Kidney capillary endothelial cell (primary cell): ENCODE measurements at regions not wholly inside any gene's neighbourhood (a gene's known extent, or its start where the extent isn't known, plus 50 kb on each side); places are given as distances from the start of the nearest gene placed in this dataset.

Experiments
- DNase-seq: peaks from one replicate; pipeline ENCODE4 v3.0.0-alpha.2; 2018; ENCODE audit warnings: low spot score

DNA sequence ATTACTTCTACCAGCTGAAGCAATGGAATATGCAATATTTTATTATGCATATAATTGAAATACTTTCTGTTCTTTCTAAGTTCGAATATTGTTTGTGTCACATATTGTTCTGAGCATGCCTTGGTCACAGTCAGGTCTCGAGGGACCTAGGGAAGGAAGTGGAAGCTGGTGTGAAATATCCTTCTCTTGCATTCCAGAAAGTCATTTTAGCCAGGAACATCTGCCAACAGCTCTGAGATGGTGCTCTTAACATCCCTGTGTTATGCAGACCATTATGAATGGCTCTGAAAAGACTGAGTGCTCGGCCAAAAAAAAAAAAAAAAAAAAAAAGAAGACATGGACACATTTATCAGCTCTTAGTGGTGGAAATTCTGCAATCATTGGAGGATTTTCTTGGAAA lies 132.7 kb upstream of the JAG1 start:
- peak; percentile 9 for DNase-seq

DNA sequence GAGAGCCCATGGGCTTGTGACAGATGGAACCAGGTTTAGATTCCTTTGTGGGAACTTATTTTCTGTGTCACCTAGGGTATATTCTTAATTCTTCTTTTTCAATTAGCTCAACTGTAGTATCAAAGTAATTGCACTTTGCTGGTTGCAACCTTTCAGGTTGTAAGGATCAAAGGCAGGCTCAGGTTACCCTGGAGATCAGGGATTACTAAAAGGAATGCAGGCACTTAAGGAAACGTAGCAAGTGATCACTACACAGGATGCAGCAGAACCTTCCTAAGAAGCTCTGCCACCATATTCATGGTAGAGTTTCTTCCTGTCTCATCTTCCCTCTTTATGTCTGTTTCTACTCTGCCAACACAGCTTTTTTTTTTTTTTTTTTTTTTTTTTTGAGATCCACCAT lies 133.2 kb upstream of the JAG1 start:
- DNase-seq, result no peak

DNA sequence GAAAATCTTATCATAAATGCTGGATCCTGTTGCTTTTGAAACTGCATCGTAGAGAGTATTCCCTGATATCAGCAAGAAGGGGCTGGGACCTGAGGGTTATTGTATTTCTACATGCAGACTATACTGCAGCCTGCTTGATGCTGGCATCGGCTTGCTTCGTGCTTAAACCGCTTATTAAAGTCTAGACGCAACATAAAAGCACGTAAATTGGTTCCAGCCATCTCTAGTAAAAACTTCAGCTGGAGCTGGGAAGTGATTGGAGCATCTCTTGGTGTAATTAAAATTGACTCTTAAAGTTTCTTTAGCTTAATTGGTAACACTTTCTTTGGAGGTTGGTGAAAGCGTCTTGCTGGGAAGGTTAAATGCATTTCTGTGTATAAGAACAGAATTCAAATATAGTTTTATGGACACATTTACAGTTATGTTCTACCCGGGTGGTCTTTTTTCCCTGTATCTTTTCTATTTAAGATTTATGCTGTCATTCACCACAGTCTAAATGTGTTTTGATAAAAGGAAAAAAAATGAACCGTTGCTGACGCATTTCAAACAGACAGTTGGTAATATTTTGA lies 139.0 kb upstream of the JAG1 start:
- no peak for DNase-seq

DNA sequence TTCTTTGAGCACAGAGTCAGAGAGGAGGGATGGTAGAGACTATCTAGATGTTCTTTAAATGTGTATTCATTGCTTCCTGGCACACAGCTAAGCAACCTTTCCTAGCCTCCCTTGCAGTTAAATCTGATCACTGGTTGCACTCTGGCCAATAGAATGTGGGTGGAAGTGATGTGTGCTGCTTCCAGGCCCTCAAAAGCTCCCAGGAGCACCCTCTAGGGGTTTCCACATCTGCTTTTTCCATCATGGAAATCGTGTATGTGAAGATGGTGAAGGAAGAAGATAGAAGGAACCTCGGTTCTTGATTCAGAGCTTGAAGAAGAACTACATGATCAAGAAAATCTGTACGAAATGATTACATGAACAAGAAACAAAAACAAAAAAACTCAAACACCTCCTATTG lies 149.8 kb upstream of the JAG1 start:
- no peak for DNase-seq

DNA sequence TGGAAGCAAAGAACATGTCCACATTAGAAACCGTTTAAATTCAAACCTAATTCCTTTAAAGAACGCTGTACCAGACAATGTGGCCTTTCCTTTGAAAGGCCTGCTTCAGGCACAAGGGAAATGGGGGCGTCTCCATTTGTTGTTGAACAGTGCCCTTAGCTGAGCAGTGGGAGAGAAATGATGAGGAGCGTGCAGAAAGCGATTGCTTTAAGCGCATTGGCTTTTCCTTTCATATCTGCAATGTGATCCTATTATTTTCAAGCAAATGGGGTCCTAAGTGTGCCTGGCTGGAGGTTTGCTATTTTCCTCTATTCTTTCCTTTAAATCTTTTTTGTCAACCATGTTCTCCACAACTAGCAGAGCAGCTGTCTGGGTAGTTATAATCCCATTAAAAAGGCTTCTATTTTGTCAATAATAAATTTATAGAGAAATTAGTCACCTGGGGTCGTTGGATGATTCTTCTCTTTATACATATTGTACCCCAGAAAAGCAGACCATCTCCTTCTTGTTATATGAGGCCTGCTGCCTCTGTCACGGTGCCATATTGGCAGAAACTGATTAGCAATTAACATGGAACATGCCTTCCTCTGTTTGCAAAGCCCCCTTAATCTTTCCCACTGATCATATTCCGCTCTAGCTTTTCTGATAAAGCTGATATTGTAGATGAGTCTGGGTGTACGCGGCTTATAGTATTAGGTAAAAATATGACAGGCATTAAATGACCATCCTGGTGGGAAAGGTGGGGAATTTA lies 151.1 kb upstream of the JAG1 start:
- no peak for DNase-seq

DNA sequence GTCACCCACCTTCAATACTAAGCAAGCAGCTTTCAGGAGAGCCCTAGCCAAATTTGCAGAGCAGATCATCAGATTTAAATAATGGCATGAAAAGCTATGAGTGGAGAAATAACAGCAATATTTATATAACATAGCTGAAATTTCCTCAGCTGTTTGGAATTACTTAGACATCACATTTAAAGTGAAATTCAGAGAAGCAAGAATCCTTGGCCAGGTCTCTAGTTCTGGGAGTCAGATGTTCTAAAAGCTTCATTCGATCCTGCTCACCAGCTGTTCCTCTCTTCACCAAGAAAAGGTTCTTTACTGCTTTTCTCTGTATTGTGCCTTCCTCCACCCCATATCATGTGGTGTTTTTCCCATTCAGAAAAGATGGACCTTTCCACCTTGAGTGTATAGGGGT lies 152.3 kb upstream of the JAG1 start:
- DNase-seq, result no peak

DNA sequence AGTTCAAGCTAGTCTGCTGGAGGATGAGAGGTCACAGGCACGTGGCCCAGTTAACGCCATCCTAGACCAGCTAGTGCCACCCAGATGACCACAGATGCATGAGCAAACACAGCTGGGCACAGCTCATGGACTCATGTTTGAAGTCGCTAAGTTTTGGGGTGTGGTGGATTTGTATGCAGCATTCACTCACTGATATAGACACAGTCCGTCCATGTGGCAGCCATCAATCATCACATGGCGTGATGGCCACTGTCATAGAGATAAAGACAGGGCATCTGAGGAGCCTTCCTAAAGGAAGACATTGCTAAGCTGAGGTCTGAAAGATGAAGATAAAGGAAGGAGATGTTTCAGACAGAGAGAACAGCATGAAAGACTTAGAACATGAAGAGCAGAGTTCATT lies 154.4 kb upstream of the JAG1 start:
- no peak for DNase-seq

DNA sequence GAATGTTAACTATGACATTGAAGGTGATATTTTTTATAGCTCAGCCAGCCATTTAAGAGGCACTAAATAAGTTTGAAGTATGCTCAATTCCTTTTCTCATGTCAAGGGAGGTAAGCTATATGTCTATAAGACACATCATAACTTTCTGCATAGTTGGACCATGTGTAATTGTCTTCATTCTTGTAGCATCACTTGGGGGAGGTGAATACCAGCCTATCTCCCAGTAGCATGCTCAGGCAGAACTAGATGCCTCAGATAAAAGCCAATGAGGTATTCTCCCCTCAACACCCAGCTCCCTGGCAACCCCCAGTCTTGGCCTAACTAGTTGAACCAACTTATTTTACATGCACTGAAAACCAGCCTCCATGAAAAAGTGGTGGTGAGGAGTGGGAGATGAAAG lies 158.3 kb upstream of the JAG1 start:
- DNase-seq, result no peak

DNA sequence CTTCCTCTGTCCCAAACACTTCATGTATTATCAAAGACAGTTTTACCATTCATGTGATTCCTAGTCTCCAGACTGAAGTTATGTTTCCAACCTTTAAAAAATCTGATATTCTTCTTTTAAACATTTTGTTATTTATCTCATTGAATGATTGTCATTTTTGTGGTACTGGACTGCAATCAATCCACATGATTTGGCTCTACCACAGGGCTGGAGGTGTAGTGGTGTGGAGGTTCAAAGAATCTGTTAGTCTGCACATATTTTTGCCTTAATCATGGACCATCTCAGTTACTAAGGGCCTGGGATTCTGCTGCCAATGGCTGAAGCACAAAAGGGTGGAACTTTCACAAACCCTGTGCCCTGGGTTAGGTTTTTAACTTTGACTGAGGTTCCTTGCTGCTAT lies 164.1 kb upstream of the JAG1 start:
- DNase-seq, result no peak

DNA sequence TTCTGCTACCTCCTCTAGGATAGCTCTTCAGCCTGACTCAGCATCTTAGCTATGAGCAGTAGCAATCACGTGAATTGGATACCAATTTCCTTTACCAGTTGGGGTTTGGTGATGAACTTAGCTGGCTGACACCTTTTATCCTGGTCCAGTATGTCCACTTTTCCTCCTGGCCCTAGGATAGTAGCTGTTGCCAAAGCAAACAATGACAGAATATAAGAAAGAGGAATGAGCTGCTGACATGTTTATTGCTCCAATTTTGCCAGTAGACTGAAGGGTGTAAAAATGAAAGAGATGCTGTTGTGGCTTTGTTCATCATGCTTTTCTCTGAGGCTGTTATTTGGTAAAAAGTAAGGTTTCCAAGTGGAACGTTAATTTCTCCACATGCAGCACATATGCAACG lies 168.3 kb upstream of the JAG1 start:
- no peak for DNase-seq

DNA sequence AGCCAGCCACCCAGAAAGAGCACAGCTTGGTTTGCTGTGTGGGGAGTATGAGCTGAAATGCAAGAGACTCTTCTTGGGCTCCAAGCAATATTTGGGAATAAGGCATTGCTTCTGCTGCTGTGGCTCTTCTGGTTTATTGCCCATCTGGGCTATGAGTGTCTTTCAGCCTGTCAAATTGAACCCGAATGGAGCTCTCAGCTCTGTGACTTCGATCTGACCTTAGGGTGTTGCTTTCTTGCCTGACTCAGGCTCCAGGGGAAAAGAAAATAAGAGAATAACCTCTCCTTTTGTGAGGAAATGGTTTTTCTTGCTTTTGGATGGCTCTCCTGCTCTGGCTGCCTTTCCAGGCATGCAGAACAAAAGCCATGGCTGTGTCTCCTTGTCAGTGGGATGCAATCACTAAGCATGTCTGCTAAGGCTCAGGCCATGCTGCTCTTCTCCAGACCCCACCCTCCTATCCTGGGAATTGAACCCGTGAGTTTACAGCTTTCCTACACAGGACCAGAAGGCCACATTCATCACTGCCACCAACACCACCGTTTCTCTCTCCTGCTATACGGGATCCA lies 169.4 kb upstream of the JAG1 start:
- DNase-seq, result no peak

DNA sequence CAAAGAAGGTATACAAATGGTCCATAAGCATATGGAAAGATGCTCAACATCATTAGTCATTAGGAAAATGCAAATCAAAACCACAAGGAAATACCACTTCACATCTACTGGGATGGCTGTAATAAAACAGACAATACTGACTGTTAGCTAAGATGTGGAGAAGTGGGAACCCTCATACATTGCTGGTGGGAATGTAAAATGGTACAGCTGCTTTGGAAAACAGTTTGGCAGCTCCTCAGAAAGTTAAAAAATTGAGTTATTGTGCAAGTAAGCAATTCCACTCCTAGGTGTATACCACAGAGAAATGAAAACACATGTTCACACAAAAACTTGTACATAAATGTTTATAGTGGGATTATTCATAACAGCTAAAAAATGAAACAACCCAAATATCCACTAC lies 173.0 kb upstream of the JAG1 start:
- DNase-seq, result no peak

DNA sequence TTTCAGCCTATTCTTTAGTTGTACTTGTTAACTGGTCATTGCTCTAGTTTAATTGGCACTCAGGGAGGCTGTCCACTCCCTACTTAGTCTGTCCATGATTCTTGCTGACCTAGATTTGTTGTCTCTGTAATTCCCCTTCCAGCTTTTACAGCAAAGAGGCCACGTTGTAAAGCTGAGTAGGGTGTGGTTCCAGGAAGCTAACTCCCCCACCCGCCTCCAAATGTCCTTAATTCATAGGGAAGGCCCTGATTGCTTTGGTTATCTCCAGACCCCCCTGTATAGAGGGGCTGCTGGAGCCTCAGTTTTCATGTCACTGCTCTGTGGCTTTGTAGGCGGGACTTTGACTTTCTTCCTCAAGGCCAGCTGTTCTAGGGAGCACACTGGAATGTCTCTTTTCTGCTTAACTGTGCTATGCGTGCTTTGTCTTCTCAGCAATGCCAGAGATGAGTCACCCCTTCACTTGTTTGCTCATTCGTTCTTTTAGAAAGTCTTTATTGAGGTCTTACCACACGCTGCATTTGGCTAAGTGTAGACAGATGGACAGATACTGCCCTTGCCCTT lies 175.1 kb upstream of the JAG1 start:
- no peak for DNase-seq

DNA sequence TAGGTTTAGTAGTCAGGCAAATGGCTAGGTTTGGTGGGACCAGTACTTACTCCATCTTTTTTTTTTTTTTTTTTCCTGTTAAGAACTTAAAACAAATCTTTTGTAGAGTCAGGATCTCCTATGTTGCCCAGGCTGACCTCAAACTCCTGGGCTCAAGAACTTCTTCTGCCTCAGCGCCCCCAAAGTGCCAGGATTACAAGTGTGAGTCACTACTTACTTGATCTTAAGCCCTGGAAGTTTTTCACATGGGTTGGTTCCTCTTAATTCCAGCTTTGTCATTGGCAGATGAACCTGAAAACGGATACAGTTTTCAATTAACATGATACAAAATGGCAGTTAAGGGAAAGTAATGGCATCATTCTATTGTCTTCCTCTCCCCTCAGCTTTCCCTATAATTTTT lies 179.4 kb upstream of the JAG1 start:
- DNase-seq, result no peak

DNA sequence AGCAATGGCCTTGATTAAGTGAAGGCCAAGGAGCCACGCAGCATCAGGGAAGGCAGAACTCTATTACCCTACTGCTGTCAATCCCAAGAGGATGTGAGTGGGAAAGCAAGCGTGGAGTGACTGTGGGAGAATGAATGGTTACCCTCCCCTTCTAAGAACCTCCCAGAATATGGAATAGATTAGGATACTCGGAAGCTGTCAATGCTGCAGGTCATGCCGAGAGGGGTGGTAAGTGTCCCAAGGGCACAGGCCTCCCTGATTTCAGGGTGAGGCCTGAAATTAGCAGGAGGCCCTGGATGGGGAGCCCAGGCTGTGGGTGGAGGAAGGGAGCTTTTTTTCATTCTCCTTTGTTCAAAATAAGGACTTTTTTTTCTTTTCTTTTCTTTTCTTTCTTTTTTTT lies 179.9 kb upstream of the JAG1 start:
- DNase-seq, result no peak

DNA sequence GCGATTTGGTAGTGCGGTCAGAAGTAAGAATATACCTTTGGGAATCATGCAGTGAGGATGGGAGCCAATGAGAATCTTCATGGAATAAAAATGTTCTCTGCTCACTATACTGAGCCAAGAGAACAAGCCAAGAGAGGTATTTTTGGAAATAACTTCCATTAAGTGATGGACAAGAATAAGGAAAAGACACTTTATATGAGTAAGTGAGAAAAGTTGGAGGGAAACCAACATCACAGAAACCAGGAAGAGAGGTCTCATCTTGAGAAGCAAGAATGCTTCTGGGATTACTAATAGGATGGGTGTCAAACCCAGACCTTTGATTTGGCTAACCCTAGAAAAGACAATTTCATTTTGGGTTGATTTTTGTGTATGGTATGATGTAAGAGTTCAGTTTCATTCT lies 181.2 kb upstream of the JAG1 start:
- no peak for DNase-seq

DNA sequence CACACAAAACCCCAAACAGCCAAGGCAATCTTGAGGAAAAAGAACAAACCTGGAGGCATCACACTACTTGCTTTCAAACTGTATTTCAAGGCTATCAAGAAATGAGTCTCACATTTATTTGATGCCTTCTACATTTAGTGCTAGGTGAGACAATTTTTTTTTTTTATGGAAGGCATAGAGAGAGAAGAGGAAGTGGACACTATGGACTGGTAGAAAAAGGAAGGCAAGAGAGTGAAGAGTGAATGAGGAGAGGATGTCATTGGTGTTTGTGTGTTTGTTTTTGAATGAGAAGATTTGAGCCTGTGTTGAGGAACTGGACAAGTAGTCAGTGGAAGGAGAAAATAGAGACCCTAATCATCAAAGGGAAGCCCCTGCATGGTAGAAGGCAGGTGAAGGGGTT lies 182.0 kb upstream of the JAG1 start:
- no peak for DNase-seq

DNA sequence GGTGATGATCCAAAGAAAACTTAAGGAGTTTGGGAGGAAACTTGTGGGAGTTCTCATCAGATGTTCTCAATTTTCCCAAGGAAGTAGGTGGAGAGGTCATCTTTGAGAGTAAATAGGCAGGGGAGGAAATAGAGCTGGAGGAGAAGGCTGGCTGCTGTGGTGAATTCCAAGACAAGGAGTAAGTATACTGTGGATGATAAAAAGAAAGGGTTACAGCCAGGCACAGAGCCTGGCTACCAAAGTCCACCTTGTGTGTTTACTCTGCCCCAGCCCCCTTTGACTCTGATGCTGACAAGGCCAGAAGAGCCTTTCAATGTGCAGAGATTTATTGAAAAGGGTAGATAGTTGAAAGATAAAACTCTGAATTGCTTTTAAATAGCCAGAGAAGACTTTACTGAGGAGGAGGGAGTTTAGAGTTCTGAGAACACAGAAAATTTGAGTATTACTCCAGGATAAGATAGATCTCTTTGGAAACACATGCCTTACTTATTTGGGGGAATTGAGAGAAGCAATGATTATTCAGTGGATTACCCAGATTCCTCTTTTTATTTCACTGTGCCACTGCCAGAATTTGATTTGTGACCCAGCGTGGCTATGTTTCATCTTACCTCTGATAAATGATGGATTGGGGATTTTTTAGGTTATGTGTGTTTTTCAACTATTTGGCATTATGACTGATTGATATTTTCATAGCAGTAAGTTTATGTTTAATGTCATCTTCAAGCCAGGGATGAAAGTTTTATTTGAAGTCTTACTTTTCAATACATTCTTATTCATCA lies 182.6 kb upstream of the JAG1 start:
- DNase-seq, result no peak

DNA sequence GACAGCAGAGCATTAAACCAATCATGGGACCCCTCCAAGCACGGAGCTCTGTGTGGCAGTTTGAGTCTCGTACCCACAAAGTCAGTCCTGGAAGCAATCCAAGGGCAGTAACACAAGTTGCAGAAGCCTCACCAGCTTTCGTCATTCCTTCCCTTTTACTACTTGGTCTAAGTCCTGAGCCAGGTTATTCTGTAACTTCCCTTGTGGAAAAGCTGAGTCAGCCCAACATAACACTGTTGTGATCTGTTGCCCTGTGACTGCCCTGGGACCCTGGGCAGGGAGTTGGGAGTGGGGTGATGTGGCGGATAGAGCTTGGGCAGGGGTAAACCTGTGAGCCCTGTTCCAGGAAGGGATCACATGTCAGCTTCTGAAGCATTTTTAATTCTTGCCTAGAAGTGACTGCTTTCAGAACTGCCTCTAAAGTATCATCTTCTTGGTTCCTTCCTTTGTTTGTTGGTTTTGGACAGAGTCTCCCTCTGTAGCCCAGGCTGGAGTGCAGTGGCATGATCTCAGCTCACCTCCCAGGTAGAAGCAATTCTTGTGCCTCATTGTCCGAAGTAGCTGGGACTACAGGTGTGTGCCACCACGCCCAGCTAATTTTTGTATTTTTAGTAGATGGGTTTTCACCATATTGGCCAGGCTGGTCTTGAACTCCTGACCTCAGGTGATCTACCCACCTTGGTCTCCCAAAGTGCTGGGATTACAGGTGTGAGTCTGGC lies 183.7 kb upstream of the JAG1 start:
- DNase-seq, result peak; percentile 30

DNA sequence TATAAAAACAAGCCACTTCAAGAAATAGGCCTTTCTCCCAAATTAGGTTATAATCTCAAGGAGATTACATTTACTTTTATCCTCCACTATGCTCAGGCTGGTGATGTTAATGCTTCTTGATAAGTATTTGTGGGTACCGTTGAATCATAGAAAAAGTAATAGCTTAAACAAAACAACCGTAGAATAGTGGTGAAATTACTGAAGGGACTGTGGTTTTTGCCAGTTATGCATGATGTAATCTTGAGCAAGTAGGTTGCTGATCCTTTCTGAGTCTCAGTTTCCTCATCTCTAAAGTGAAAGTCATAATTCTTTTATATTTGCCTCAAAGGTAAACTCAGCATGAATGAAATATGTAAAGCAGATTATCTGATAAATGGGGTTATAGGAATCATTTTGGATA lies 187.3 kb upstream of the JAG1 start:
- no peak for DNase-seq

DNA sequence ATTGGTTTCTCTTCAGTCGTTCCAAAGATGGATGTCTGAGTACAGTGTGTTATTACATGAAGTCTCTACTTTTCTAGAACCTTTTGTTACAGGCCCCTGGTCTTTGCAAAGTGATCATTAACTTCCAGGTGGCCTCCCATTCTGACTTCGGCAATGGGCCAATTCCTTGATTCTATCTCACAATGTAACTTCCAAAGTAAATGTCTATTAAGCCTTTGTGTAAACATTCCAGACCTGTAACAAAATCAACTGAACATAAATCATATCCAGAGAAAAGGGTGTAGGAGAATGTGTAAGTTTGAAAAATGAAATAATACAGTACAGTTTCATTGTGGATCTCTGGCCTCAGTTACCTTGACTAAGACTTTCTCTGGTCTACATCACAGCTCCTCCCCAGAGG lies 187.8 kb upstream of the JAG1 start:
- DNase-seq, result no peak
